HG03139 (cell line): ENCODE measurements at regions not wholly inside any gene's neighbourhood (a gene's known extent, or its start where the extent isn't known, plus 50 kb on each side); places are given as distances from the start of the nearest gene placed in this dataset.

Experiments used
- ATAC-seq: cut with Tn5 transposase; IDR thresholded peaks from one replicate; pipeline ENCODE4 v1.9.1; 2021; ENCODE audit not compliant: unreplicated experiment

- no peak for ATAC-seq
These were observed 454.1 kb upstream of the CADM1 start for GRCh38 chr11:115958089-115959000.

GRCh38 chr11:115955803-115956202 lies 451.6 kb upstream of the CADM1 start:
- no peak for ATAC-seq

GRCh38 chr11:115950660-115951059 lies 446.4 kb upstream of the CADM1 start:
- no peak for ATAC-seq

GRCh38 chr11:115944596-115944995 lies 440.4 kb upstream of the CADM1 start:
- no peak for ATAC-seq

GRCh38 chr11:115942011-115942410 lies 437.8 kb upstream of the CADM1 start:
- ATAC-seq: no peak

GRCh38 chr11:115941481-115941993 lies 437.3 kb upstream of the CADM1 start:
- ATAC-seq: no peak

- no peak for ATAC-seq
These were observed 436.8 kb upstream of the CADM1 start for GRCh38 chr11:115941044-115941443.

- peak; percentile 57 for ATAC-seq
These were observed 435.7 kb upstream of the CADM1 start for GRCh38 chr11:115939731-115940421.

- ATAC-seq: no peak
These were observed 435.0 kb upstream of the CADM1 start for GRCh38 chr11:115939104-115939730.

- ATAC-seq: no peak
These were observed 429.3 kb upstream of the CADM1 start for GRCh38 chr11:115933564-115933963.

GRCh38 chr11:115931548-115932083 lies 427.4 kb upstream of the CADM1 start:
- no peak for ATAC-seq

- ATAC-seq: peak; percentile 44
These were observed 426.8 kb upstream of the CADM1 start for GRCh38 chr11:115930886-115931547.

- no peak for ATAC-seq
These were observed 426.1 kb upstream of the CADM1 start for GRCh38 chr11:115930291-115930690.

- ATAC-seq: no peak
These were observed 425.5 kb upstream of the CADM1 start for GRCh38 chr11:115929618-115930129.

GRCh38 chr11:115928811-115929210 lies 424.6 kb upstream of the CADM1 start:
- no peak for ATAC-seq

- ATAC-seq: peak; percentile 33
These were observed 423.7 kb upstream of the CADM1 start for GRCh38 chr11:115927823-115928329.

- no peak for ATAC-seq
These were observed 422.4 kb upstream of the CADM1 start for GRCh38 chr11:115926601-115927000.

- no peak for ATAC-seq
These were observed 421.9 kb upstream of the CADM1 start for GRCh38 chr11:115926138-115926537.

- ATAC-seq: no peak
These were observed 421.4 kb upstream of the CADM1 start for GRCh38 chr11:115925568-115926090.
